ENCODE measurements at regions not wholly inside any gene's neighbourhood (a gene's known extent, or its start where the extent isn't known, plus 50 kb on each side); places are given as distances from the start of the nearest gene placed in this dataset.

- Histone ChIP-seq H3K27me3 (ENCODE audit: control insufficient read depth, insufficient read depth, low read length) (no peaks in the 10 kb centered on the region), H2BK120ac (ENCODE audit: low read depth, low read length) (no peak overlapping the region), H4K8ac (ENCODE audit: low read depth in 2 of 2, low read length in 2 of 2) (no peak overlapping the region), H3K56ac (ENCODE audit: extremely low read depth, insufficient read depth, low read length) (no peak overlapping the region), H3K9me1 (ENCODE audit: insufficient read depth, low read length) (no peaks in the 10 kb centered on the region), H3K9ac (ENCODE audit: low read depth, low read length) (no peak overlapping the region), H3K4ac (ENCODE audit: low read depth, low read length) (no peak overlapping the region), H2AFZ (replicated peaks; ENCODE audit: low read length, poor library complexity) (no peak overlapping the region), H3K14ac (replicated peaks; ENCODE audit: low read depth, low read length) (no peak overlapping the region), H3K27ac (ENCODE audit: insufficient read depth, low read length) (no peak overlapping the region), H2BK5ac (ENCODE audit: low read depth, low read length, poor library complexity, severe bottlenecking) (no peak overlapping the region), H4K20me1 (ENCODE audit: insufficient read depth, low read length) (no peaks in the 10 kb centered on the region), H3K4me1 (ENCODE audit: control insufficient read depth, insufficient read depth, low read length) (no peaks in the 10 kb centered on the region), H3K4me3 (ENCODE audit: insufficient read depth, low read depth, low read length) (no peak overlapping the region), H4K5ac (ENCODE audit: low read depth, low read length) (no peak overlapping the region), H2BK15ac (ENCODE audit: low read depth, low read length) (no peak overlapping the region), H2AK9ac (replicated peaks; ENCODE audit: low read depth, low read length, poor library complexity) (no peak overlapping the region), H2BK20ac (ENCODE audit: low read depth, low read length) (no peak overlapping the region), H4K91ac (ENCODE audit: insufficient read depth, low read depth, low read length) (no peak overlapping the region), H2AK5ac (ENCODE audit: low read depth, low read length) (no peak overlapping the region), H3K79me1 (ENCODE audit: low read depth in 1 of 2, low read length in 2 of 2) (no peaks in the 10 kb centered on the region), H3K9me3 (ENCODE audit: control insufficient read depth, insufficient read depth, low read length) (peaks cover 3% of the 10 kb centered on the region), H3K4me2 (ENCODE audit: low read depth, low read length) (no peak overlapping the region), H3K23ac (ENCODE audit: low read depth, low read length) (no peak overlapping the region), H3K18ac (ENCODE audit: low read depth, low read length) (no peak overlapping the region), H3K36me3 (ENCODE audit: control insufficient read depth, insufficient read depth, low read length) (no peaks in the 10 kb centered on the region)
- dilution Hi-C loops (cut with HindIII; ENCODE audit: low sequenced_read_pairs, unreplicated experiment) = no loop called here
- intact Hi-C loops (cut with micrococcal nuclease) = no loop called here
- DNase-seq (no peak), ATAC-seq (ENCODE audit: low read depth) (no peak)
- no peak for TF ChIP-seq CEBPB (IDR thresholded peaks at IDR 0.05; ENCODE audit: low read depth, low read length)
- no peak for TF ChIP-seq FOS (IDR thresholded peaks at IDR 0.05; ENCODE audit: low read depth, low read length)
- TF ChIP-seq CHD1 (IDR thresholded peaks at IDR 0.05; ENCODE audit: low read depth, low read length) = no peak
- TF ChIP-seq POLR2A (IDR thresholded peaks at IDR 0.05; ENCODE audit: low read depth, low read length) = no peak
- no peak for TF ChIP-seq RFX5 (IDR thresholded peaks at IDR 0.05; ENCODE audit: low read depth, low read length)
- 10% methylated on average over 2 of the region's 8 CpGs; no CpG with 5 or more reads in 1 of the 2 experiments for WGBS, 2 experiments (ENCODE audit: extremely low coverage in 2 of 2, insufficient read length in 1 of 2)
- ChIA-PET CTCF (no interaction called here), POLR2A (ENCODE audit: unreplicated experiment) (no interaction called here)
- no TSS peak for BruUV-seq (replicated peaks)
- in situ Hi-C loops (cut with MboI; ENCODE audit: low sequenced_read_pairs) = no loop called here
Measured at GRCh38 chr11:98630736-98631135, 390.0 kb upstream of the CNTN5 start.

Data from IMR-90 (cell line).